B cell (primary cell): ENCODE measurements at regions not wholly inside any gene's neighbourhood (a gene's known extent, or its start where the extent isn't known, plus 50 kb on each side); places are given as distances from the start of the nearest gene placed in this dataset.

ENCODE experiments used
- ATAC-seq: fragments of 200-7000 bp; cut with Tn5 transposase; one replicate; pipeline ENCODE4 v1.10.0; 2021; ENCODE audit warnings: low read depth, mild to moderate bottlenecking, moderate number of reproducible peaks, moderate library complexity
- CTCF ChIA-PET: fragments of 350-600 bp; sonication (Branson Sonifier 250); formaldehyde crosslinking; loops from one replicate; lab custom pipeline; 2021; ENCODE audit warnings: antibody characterized with exemption, inconsistent platforms; lab: Charles Lee
- POLR2A ChIA-PET: fragments of 350-600 bp; sonication (Branson Sonifier 250); formaldehyde crosslinking; loops from one replicate; lab custom pipeline; 2021; ENCODE audit warnings: antibody characterized with exemption; lab: Charles Lee
- DNase-seq: peaks from one replicate; pipeline ENCODE4 v3.0.0; 2013
- H2AFZ ChIP-seq: 2 replicates; pipeline ENCODE4 v1.6.1; 2012; ENCODE audit warnings: mild to moderate bottlenecking, low read depth, low read length; ENCODE audit not compliant: insufficient read depth, poor library complexity, severe bottlenecking
- H3K27ac ChIP-seq, 2 donors: 1 replicate in 1 of 2; 2 replicates in 1 of 2; pipeline ENCODE4 v1.5.1; 2012 to 2013; ENCODE audit warnings: low read length in 2 of 2, mild to moderate bottlenecking in 2 of 2, moderate library complexity in 1 of 2
- H3K27me3 ChIP-seq, 4 experiments: fragments of 200-600 bp in 1 of 4; sonication (generic) in 1 of 4; replicated peaks in 1 of 4; 1 replicate in 2 of 4; 2 replicates in 2 of 4; pipeline versions ENCODE4 v1.6.1 to v1.7.0; 2013 to 2016; ENCODE audit warnings: low read length in 3 of 4, mild to moderate bottlenecking in 2 of 4, mixed read lengths in 1 of 4, moderate library complexity in 1 of 4; ENCODE audit not compliant: insufficient read depth in 4 of 4, control insufficient read depth in 3 of 4; ENCODE audit errors: control extremely low read depth in 1 of 4
- H3K36me3 ChIP-seq, 2 experiments: replicated peaks in 1 of 2; 1 replicate in 1 of 2; 2 replicates in 1 of 2; pipeline versions ENCODE4 v1.6.1 to v1.7.1; 2013; ENCODE audit warnings: low read length in 1 of 2; ENCODE audit not compliant: insufficient read depth in 2 of 2, control insufficient read depth in 1 of 2; ENCODE audit errors: control extremely low read depth in 1 of 2, extremely low read depth in 1 of 2
- H3K4me1 ChIP-seq, 2 donors: fragments of 200-600 bp in 1 of 2; sonication (generic) in 1 of 2; 1 replicate in 1 of 2; 2 replicates in 1 of 2; pipeline versions ENCODE4 v1.5.1 to v1.6.1; 2013 to 2017; ENCODE audit warnings: low read length in 2 of 2; ENCODE audit not compliant: control insufficient read depth in 2 of 2, insufficient read depth in 2 of 2
- H3K4me2 ChIP-seq: replicated peaks from 2 replicates; pipeline ENCODE3; 2012; ENCODE audit warnings: mild to moderate bottlenecking, low read depth, low read length; ENCODE audit not compliant: poor library complexity, severe bottlenecking
- H3K4me3 ChIP-seq, 5 experiments: fragments of 200-600 bp in 1 of 5; sonication (generic) in 1 of 5; 1 replicate in 3 of 5; 2 replicates in 2 of 5; pipeline versions ENCODE4 v1.5.1 to v1.7.0; 2011 to 2016; ENCODE audit warnings: low read length in 4 of 5, mild to moderate bottlenecking in 4 of 5, low read depth in 2 of 5, control low read depth in 1 of 5, moderate library complexity in 1 of 5; ENCODE audit not compliant: insufficient read depth in 1 of 5; ENCODE audit errors: control extremely low read depth in 1 of 5, extremely low read depth in 1 of 5
- H3K79me2 ChIP-seq: fragments of 200-600 bp; sonication (generic); one replicate; pipeline ENCODE4 v1.6.0; 2016; ENCODE audit warnings: low read length; ENCODE audit not compliant: control insufficient read depth, insufficient read depth
- H3K9ac ChIP-seq: fragments of 200-600 bp; sonication (generic); 2 replicates; pipeline ENCODE4 v1.6.1; 2017; ENCODE audit warnings: mild to moderate bottlenecking, low read length, moderate library complexity
- H3K9me3 ChIP-seq, 3 donors: one replicate each; pipeline versions ENCODE4 v1.6.1 to v1.7.1; 2013; ENCODE audit warnings: low read length in 2 of 3; ENCODE audit not compliant: control insufficient read depth in 2 of 3, insufficient read depth in 1 of 3; ENCODE audit errors: control extremely low read depth in 1 of 3
- H4K20me1 ChIP-seq: 2 replicates; pipeline ENCODE4 v1.6.0; 2012; ENCODE audit warnings: mild to moderate bottlenecking, low read length; ENCODE audit not compliant: insufficient read depth, control insufficient read depth, poor library complexity, severe bottlenecking
- H3K27ac Mint-ChIP-seq: one replicate; pipeline ENCODE4 v1.8.0; 2021; ENCODE audit warnings: mixed read lengths
- H3K27me3 Mint-ChIP-seq: one replicate; pipeline ENCODE4 v1.8.0; 2021; ENCODE audit warnings: mixed read lengths
- H3K4me1 Mint-ChIP-seq: one replicate; pipeline ENCODE4 v1.8.0; 2021; ENCODE audit warnings: mixed read lengths
- H3K4me3 Mint-ChIP-seq: one replicate; pipeline ENCODE4 v1.8.0; 2021; ENCODE audit warnings: mixed read lengths
- H3K9me3 Mint-ChIP-seq: one replicate; pipeline ENCODE4 v1.8.0; 2022; ENCODE audit warnings: mixed read lengths; ENCODE audit not compliant: insufficient read depth
- CTCF ChIP-seq: fragments of 200-600 bp; IDR thresholded peaks from one replicate; pipeline ENCODE4 v1.8.0; 2022; ENCODE audit warnings: antibody characterized with exemption, mild to moderate bottlenecking
- EZH2 ChIP-seq: IDR thresholded peaks from 2 replicates; pipeline ENCODE4 v1.6.1; 2012; ENCODE audit warnings: borderline replicate concordance, low read depth, mild to moderate bottlenecking, moderate library complexity, low read length; ENCODE audit not compliant: insufficient read depth, poor library complexity, severe bottlenecking
- WGBS: methylation state at CpG from one replicate; pipeline ENCODE4 v1.1.5; 2013; ENCODE audit warnings: missing lambda C conversion rate; ENCODE audit not compliant: insufficient coverage; 5-methylcytosine and 5-hydroxymethylcytosine counted together
- intact Hi-C: fragments of 100-400 bp; cut with micrococcal nuclease; formaldehyde crosslinking; loops from one replicate; pipeline ENCODE4 v1.10.0; 2022

- H3K9ac ChIP-seq: no peak overlapping the region
- POLR2A ChIA-PET: no interaction called here
- CTCF ChIA-PET: no interaction called here
- no peaks in the 10 kb centered on the region for H3K4me1 Mint-ChIP-seq
- H3K4me3 ChIP-seq: no peak overlapping the region
- no peaks in the 10 kb centered on the region for H3K27me3 Mint-ChIP-seq
- no peaks in the 10 kb centered on the region for H3K36me3 ChIP-seq
- no peak overlapping the region for H3K4me2 ChIP-seq
- ATAC-seq (no peak), DNase-seq (no peak)
- WGBS: 100% methylated on average over 2 of the region's 3 CpGs
- no peak overlapping the region for H3K4me3 Mint-ChIP-seq
- no peaks in the 10 kb centered on the region for H3K79me2 ChIP-seq
- H3K27ac ChIP-seq: no peak overlapping the region
- peaks cover 0 to 6% (median 4%) of the 10 kb centered on the region in 3 donors for H3K9me3 ChIP-seq
- intact Hi-C loops: no loop called here
- no peaks in the 10 kb centered on the region for H4K20me1 ChIP-seq
- no peak overlapping the region for H3K27ac Mint-ChIP-seq
- H3K9me3 Mint-ChIP-seq: no peaks in the 10 kb centered on the region
- TF ChIP-seq EZH2 (no peak), CTCF (no peak)
- H3K27me3 ChIP-seq: no peaks in the 10 kb centered on the region
- no peak overlapping the region for H2AFZ ChIP-seq
- no peaks in the 10 kb centered on the region for H3K4me1 ChIP-seq
Observed at GRCh38 chr6:15968519-15968918, 160.4 kb upstream of the MYLIP start.

- Mint-ChIP-seq H3K27ac (no peak overlapping the region), H3K4me3 (no peak overlapping the region), H3K9me3 (no peaks in the 10 kb centered on the region), H3K4me1 (peaks cover 4% of the 10 kb centered on the region), H3K27me3 (no peaks in the 10 kb centered on the region)
- DNase-seq (no peak), ATAC-seq (no peak)
- intact Hi-C loops: no loop called here
- ChIA-PET POLR2A (no interaction called here), CTCF (no interaction called here)
- Histone ChIP-seq H4K20me1 (no peaks in the 10 kb centered on the region), H3K4me1 (peaks cover 0 to 3% of the 10 kb centered on the region in 2 donors), H3K36me3 (no peaks in the 10 kb centered on the region), H3K4me2 (no peak overlapping the region), H3K4me3 (no peak overlapping the region), H3K9me3 (no peaks in the 10 kb centered on the region), H2AFZ (no peak overlapping the region), H3K27me3 (no peaks in the 10 kb centered on the region), H3K27ac (no peak overlapping the region), H3K79me2 (no peaks in the 10 kb centered on the region), H3K9ac (no peak overlapping the region)
- 98% methylated on average over 4 of the region's 5 CpGs for WGBS
- TF ChIP-seq EZH2 (no peak), CTCF (no peak)
Observed at GRCh38 chr6:15966000-15966520, 162.8 kb upstream of the MYLIP start.
